HPDE6-E6E7 (cell line): ENCODE measurements at regions not wholly inside any gene's neighbourhood (a gene's known extent, or its start where the extent isn't known, plus 50 kb on each side); places are given as distances from the start of the nearest gene placed in this dataset.

Source experiments
- DNase-seq: peaks from one replicate; pipeline ENCODE4 v3.0.0; 2011; ENCODE audit warnings: missing footprints; ENCODE audit errors: extremely low spot score

DNA sequence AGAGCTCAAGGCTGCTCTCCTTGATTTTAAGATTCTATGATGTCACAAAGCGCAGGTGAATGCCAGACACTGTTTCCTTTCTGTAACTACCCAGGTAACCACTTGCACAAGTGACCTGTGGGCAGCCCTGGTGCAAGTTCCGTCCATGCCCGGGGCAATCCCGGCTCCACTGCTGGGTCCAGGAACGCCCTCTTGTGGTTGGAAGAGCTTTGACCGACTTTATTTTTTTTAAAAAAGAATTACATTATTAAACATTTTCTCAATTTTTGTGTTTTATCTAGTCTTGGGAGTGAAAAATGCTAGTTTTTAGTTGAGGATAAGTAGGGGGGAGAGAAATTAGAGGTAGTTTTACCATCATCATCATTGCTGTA is 695.2 kb downstream of the QKI start:
- DNase-seq, result no peak

DNA sequence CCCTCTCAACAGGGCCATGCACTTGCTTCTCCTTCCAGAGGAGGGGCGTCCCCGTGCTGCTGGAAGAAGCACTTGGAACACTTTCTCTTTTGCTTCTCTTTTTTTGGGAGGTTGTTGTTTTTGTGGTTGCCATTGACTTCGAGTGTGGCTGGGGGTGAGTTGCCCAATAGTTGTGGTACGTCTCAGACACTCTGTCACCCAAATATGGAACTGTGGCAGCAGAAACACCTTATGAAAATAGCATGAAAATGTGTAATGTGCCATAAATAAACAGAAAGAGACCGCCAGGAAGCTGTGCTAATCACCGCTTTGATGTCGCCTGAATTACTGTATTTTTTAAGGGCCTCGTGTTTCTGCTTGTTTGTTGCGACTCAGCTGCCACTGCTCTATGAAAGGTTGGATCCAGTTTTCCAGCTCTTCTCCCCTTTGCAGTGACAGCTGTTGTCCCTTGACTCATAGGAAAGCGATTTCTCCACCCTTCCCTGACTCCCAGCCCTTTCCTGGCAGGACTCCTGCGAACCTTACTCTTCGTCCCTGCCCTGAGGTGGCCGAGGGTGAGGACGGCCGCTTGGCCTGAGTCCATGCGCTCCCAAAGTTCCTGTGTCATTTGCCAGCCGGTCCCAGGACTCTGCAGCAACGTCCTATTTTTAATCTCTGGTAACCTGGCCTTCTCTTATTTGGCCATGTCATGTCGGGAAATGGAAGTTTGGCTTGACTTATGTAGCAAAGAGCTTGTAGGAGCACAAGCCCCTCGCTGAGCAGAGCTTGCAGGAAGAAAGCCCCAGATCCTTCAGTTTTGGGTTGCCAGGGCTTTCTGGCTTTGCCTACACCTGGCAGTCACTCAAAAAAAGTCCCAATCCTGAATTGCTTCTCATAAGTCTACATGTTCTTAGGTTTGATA is 694.6 kb downstream of the QKI start:
- DNase-seq, result no peak

DNA sequence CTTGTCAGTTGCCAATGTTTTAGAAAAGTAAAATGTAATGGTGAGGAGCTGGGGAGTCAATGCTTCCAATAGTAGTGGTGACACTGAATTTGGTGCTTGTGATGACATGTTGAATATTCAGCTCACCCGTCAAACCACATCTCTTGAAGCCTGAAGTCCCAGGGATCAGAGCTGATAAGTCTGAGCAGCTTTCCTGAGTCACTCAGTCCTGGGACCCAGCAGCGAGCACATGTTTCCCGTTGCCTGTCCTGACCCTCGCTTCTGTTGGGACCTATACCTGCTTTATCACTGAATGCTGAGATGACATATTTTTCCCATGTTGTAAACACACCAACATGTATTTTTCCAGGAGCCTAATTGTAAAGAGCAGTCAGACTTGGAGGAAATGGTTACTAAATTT is 693.6 kb downstream of the QKI start:
- no peak for DNase-seq

DNA sequence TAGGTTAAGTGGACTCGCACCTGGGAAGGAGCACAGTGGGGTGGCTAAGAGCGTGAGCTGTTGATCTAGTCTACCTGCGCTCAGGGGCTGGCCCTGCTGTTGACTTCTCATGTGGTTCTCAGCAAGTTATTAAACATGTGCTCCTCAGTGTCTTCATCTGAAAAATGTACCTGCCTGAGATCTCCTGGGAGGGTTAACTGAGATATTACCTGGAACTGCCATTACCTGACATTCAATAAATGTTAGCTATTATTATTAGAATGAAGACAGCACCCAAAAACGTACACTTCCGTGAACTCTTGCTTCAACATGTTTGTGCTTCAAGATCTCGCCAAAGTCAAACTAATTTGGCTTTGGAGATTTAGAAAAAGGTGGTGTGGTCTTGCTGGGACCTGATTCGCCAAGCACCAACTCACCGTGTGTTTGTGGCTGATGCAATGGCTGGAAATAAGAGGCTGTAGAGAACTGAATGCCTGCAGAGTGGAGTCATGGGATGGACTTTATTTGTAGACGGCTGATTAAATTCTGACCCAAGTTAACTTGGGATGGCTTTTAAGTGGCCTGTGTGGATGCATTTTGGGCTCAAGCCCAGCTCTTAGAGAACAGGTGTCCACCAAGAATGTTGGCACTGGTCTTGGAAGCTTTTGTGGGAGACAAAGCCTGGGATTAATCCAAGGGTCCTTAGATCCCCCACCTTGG is 692.9 kb downstream of the QKI start:
- DNase-seq, result no peak

DNA sequence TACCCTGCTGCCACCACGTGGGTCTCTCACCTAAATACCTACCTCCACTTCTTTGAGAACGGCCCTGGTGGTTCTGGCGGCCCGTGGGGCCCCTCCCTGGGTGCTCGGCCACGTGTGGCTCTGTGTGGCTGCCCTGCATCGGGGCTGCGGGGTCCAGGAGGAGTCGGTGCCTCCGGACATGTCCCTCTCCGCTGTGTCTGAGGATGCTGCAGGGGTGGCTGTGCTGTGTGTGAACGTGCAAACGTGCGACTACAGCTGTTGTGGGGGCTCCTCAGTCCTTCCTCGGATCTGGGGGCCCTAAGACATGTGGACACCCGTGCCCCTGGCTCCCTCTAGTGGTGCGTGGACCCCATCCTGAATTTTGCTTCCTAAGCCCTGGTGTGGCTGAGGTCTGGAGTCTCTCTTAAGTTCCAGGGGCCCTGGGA is 691.8 kb downstream of the QKI start:
- DNase-seq, result no peak

DNA sequence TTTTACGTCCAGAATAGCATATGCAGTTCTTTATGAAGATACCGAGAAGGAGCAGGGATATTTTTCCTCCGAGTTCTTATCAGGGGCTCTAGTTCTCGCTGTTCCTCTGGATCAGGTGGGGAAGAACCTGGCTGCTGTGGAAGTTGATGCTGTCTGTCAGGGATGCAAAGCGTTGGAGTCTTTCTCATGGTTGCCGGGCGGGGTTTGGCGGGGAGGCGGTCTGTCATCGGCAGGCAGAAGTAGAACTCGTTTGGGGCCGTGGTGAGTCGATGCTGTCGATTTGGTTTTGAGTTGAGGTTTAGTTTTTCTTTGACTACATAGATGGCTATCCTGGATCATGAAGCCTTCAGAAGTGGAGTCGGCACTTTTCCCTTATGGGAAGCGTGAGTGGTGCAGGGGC is 691.2 kb downstream of the QKI start:
- DNase-seq, result no peak

DNA sequence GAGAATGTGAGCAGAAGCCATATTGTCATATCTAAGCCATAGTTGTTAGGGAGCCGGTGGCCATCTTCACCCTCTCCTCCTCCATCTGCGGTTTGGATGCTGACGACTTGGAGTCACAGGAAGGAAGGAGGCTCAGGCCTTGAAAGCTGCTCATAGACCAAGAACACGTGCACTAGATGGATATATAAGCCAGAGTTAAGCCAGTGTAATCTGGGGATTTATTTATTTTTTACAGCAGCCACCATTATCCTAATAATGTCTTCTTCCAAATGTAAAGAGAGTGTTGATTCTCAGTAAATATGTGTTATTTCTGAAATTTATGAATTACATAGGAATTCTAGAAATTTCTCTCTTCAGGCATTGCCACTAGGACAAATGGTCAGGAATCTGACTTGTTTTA is 689.9 kb downstream of the QKI start:
- DNase-seq, result no peak

DNA sequence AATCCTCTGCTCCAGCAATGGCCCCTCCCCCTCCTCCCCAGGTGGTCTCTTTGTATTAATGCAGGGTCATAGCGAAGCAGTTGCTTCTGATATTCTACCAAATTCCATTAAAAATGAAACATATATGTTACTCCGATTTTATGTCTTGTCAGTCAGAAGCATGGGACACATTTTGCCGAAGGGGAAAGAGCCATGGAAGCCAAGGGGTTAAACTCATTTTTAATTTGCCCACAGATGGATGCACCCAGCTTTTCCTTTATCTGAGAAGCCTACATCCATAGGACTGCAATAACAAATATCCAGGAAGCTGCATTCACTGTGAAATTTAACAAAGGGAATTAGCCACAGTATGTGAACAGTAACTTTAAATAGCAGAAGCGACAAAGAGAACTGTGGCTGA is 688.2 kb downstream of the QKI start:
- no peak for DNase-seq

DNA sequence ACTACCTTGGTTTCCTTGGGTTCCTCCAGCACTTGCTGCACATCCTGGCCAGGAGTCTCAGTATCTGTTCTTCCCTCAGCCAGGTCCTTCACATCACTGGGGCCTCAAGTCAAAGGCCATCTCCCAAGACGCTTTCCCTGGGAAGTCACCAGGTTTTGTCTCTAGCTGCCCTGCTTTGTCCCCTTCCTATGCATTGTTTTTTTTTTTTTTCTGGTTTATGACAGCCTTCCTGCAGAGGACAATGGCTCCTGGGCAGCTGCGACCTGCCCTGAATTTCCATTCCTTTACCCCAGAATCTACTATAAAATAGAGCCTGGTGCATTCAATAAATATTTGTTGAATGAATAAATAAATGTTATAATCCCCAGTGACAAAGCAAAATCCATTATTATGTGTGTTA is 687.3 kb downstream of the QKI start:
- no peak for DNase-seq

DNA sequence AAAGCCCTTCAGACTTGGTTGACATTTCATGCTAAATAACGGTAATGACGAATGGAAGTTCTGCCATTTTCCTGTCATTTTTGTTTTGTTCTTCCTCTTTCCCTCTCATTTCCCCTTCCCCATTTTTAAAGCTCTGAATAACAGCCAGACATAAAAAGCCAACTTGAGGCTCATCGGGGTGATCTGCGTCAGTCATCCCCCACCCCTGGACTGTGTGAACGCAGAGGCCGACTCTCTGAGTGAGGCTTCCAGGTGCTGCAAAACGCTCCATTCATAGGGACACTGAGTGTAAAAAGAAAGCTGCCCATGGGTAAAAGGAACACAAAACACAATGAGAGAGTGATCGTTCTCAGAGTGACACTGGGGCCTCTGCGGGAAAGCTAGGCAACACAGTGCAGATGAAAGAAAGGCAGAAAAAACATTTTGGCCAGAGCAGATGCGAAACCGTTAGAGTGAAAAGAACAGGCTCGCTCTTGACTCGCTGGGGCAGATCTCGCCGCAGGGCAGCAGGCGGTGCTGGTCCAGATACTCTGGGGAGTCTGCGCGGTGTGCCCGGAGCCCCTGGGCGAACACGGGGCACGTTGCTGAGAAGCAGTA is 684.8 kb downstream of the QKI start:
- DNase-seq, result no peak

DNA sequence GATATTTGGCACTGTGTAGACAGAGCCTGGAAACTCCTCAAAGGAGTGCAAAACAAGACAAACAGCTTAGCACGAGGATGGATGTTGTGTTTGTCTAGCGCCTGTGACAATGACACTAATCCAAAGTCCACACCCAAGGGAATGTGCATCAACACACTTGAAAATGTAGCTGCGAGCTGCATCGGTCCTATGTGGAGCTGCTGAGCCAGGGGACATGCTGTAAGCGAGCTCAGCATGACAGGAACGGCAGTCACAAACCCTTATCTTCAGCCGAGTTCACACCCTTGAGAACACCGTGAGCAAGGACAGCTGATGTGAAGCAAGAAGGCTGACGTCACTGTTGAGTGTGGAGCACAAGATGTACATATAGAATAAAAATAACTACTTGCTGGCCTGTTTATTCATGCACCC is 684.3 kb downstream of the QKI start:
- DNase-seq, result no peak

DNA sequence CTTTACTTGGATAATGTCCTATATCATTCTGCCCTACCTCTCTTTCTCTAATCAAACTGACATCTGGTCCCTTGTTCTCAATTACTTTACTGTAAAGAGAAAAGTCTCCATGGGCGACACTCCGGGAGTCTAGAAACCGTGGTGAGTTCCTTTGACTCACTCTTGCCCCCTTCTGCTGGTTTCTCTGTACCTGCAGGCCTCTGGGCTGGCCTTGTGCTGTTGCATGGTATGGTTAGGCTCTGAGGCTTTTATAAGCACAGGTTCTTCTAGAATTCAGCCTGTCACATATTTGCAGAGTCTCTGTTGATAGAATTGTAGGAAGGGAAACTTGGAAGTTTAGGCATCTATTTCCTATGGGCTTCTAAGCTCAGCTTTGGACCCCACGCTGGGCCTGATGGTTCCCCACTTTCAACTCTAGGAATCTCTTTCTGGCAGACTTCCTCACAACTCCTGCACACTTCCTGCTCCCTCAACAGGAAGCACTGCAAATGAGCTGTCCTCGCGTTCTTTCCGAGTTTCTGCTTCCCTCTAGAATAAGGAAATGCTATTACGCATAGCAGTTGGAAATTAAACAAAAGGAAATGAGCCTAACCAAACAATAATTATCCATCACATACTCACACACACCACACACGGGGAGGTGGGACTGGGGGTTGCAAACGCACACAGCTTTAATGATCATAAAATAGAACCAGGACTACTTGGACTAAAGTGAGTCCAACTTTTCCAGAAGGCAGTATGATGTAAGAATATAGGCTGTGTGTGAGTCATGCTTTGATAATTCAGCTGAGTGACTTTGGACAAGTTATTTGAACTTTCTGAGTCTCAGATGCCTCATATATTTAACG is 683.3 kb downstream of the QKI start:
- DNase-seq, result no peak

DNA sequence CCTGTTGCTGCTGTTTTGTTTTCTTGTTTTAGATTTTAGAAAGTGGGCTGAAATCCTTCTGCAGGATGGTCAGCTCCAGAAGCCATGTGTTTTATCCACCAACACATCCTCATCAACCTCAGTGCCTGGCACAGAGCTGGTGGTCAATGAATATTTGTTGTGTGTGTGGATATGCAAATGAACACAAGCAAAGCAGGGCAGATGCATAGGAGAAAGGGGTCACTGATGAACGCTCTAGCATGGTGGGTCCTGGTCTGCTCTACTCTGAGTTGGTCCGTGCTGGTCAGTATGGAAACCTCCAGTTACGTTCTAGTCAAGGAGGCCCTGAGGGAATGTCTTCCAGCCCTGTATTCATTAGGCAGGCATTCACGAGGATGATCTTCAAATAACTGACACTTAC is 682.5 kb downstream of the QKI start:
- no peak for DNase-seq

DNA sequence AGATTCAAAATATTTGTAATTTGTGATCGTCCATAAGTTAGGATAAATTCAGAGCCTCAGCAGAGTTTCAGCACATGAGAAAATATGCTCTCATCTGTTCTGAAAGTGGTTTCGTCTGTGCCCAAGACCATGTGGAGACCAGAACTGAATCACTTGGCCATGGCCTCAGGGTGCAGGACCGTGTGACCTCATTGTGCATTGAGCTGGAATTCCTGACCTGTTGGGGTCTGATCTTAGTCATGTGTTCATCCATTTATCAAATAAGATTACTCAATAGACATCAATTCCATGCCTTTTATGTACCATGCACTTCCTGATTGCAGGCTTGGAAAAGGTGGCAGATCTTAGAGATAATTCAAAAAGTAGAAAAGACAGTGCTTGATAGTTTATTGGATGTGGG is 680.5 kb downstream of the QKI start:
- DNase-seq, result no peak

DNA sequence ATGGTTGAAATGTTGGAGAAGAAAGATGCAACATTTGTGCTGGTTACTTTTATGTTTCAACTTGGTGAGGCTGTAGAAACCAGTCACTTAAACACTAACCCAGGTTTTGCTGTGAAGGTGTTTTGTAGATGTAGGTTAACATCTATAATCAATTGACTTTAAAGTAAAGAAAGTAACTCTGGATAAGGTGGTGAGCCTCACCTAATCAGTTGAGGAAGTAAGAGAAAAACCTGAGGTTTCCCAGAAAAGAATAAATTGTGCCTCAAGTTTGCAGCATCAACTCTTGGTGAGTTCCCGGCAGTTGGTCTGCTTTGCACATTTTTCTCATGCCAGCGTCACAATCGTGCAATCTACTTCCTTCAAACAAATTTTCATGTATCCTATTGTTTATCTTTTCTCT is 673.4 kb downstream of the QKI start:
- no peak for DNase-seq

DNA sequence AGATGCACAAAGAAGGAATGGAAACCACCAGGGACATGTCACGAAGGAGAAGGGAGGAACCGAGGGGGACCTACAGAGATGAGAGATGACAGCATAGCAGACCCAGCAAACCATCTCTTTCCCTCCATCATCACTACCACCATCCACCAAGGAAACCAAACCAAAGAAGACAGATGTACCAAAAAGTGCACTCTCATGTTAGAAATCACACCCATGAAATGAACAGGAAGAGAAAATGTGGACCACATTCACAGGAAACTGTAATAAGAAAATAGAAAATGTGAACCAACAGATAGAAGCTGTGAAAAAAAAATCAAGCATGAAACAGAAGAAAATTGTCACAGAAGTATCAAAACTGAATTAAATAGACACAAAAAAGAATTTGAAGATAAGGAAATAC is 672.7 kb downstream of the QKI start:
- no peak for DNase-seq

DNA sequence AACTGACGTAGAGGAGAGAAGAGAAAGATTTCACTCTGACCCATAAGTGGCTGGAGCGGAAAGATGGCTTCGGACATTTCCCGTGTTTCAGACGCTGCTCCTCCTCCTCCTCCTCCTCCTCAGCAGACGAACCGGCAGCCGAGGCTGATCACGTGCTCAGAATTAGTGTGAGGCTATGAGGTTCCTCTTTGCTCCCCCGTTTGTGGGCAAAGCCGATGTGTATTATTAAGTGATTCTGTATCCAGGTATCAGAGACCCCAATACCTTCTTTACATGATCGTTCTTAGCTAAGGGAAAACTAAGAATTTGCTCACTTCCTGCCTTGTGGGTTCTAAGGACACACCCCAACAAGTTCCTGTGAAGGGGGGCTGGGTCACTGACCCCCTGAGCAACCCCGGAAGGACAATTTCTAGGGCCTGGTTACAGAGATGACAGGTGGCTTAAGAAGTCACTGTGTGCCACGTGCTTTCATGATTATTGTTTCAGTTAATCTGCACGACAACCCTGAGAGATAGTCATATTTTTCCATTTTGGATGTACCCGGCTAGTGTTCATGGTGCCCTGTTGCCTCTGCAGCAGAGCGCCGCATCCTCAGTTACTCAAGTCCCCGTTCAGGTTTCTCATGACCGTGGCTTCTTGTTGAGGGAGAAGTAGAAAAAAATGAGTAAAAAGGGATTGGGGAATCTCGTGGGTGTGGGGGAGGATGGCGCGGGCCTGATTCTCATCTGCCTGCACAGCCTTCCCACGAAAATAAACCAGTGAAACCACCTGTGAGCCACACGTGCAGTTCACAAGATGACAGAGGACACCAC is 671.8 kb downstream of the QKI start:
- DNase-seq, result no peak

DNA sequence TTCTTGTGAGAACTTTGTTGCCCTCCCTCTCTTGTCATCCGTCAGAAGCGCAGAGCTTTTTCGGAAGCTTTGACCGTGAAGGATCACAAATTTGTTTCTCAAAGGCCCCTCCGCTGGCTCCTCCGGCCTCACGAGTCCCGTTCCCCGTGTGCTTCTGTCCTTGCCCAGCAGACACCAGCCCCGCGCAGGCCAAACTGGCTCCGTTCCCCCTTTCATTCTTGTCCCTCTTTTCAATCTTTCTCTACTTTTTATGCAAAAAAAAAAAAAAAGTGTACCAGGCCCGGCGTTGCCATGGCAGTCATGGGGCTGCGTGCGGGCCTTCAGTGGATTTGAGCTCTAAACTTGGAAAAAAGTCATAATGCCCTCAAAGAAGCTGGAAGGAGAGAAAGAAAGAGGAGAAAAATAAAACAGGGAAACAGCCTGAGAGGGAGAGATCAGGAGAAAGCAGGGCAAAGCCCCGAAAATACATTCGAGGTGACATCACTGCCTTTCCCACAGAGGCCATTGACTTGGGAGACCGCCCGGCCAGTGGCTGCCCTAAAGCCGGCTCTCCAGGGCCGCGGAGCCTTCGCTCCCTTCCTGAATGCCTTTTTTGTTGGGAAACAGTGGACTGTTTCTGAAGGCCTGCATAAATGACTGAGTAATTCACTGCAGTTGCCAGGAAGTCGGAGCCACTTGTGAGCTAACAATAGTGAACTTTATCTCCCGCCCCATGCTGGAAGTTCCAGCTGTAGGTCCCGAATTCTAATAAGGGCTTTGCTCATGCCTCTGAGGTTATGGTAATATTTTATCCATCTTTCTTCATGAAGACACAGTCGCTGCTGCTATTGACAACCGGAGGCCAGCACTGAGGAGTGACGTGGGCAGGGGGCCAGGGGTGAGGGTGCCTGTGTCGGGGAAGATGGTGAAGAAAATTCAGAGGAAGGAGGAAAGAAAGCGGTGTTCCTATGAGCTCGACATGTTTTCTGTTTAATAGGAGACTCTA is 670.9 kb downstream of the QKI start:
- no peak for DNase-seq

DNA sequence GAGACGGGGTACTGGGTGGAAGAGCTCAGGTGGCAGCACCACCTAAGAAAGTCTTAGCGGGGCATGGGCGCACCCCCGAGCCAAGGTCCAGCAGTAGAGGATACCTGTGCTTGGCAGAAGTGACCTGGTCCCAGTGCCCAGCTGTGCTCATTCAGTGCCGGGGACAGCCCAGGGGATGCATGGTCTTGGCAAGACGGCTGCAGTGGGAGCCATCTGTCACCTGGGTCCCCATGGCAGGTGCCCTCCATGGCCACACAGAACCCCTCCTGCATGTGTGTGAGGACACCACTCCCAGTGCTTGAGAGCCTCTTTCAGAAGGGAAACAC is 664.7 kb downstream of the QKI start:
- no peak for DNase-seq
